HuH-7.5 (cell line): ENCODE measurements at regions not wholly inside any gene's neighbourhood (a gene's known extent, or its start where the extent isn't known, plus 50 kb on each side); places are given as distances from the start of the nearest gene placed in this dataset.
"Not testable (repeated sequence)": the region's sequence is repeated elsewhere in the genome, so short reads cannot be mapped to it uniquely, and the experiment has no call there.

Source experiments
- DNase-seq: peaks from one replicate; pipeline ENCODE4 v3.0.0; 2011; ENCODE audit warnings: low spot score

- DNase-seq: no peak
Observed at GRCh38 chr3:8001712-8002111, 499.9 kb upstream of the LMCD1 start.

GRCh38 chr3:8011902-8012301, 489.7 kb upstream of the LMCD1 start:
- no peak for DNase-seq

GRCh38 chr3:8020047-8020841, 481.4 kb upstream of the LMCD1 start:
- no peak for DNase-seq

- DNase-seq: no peak
Observed at GRCh38 chr3:8027954-8028353, 473.7 kb upstream of the LMCD1 start.

- no peak for DNase-seq
Observed at GRCh38 chr3:8050283-8050682, 451.3 kb upstream of the LMCD1 start.

- no peak for DNase-seq
Observed at GRCh38 chr3:8052659-8053058, 449.0 kb upstream of the LMCD1 start.

- not testable (repeated sequence) for DNase-seq
Observed at GRCh38 chr3:8068135-8068534, 433.5 kb upstream of the LMCD1 start.

- DNase-seq: no peak
Observed at GRCh38 chr3:8069471-8069870, 432.2 kb upstream of the LMCD1 start.

- no peak for DNase-seq
Observed at GRCh38 chr3:8070011-8070410, 431.6 kb upstream of the LMCD1 start.

GRCh38 chr3:8074740-8075139, 426.9 kb upstream of the LMCD1 start:
- not testable (repeated sequence) for DNase-seq

- DNase-seq: no peak
Observed at GRCh38 chr3:8077126-8077525, 424.5 kb upstream of the LMCD1 start.

- no peak for DNase-seq
Observed at GRCh38 chr3:8080464-8080863, 421.2 kb upstream of the LMCD1 start.

GRCh38 chr3:8085498-8085897, 416.1 kb upstream of the LMCD1 start:
- no peak for DNase-seq

- DNase-seq: no peak
Observed at GRCh38 chr3:8087951-8088350, 413.7 kb upstream of the LMCD1 start.

- no peak for DNase-seq
Observed at GRCh38 chr3:8094415-8094814, 407.2 kb upstream of the LMCD1 start.

- no peak for DNase-seq
Observed at GRCh38 chr3:8095724-8096123, 405.9 kb upstream of the LMCD1 start.

- DNase-seq: no peak
Observed at GRCh38 chr3:8097690-8098089, 403.9 kb upstream of the LMCD1 start.

GRCh38 chr3:8103954-8104353, 397.7 kb upstream of the LMCD1 start:
- no peak for DNase-seq

- no peak for DNase-seq
Observed at GRCh38 chr3:8106921-8107320, 394.7 kb upstream of the LMCD1 start.

- peak; percentile 18 for DNase-seq
Observed at GRCh38 chr3:8110966-8111798, 390.4 kb upstream of the LMCD1 start.

GRCh38 chr3:8112587-8112986, 389.0 kb upstream of the LMCD1 start:
- no peak for DNase-seq

- no peak for DNase-seq
Observed at GRCh38 chr3:8113626-8114025, 388.0 kb upstream of the LMCD1 start.

- DNase-seq: no peak
Observed at GRCh38 chr3:8128686-8129085, 372.9 kb upstream of the LMCD1 start.
